GM12892 (cell line): ENCODE measurements at regions not wholly inside any gene's neighbourhood (a gene's known extent, or its start where the extent isn't known, plus 50 kb on each side); places are given as distances from the start of the nearest gene placed in this dataset.

Experiments
- DNase-seq: peaks from one replicate; pipeline ENCODE4 v3.0.0; 2011; ENCODE audit not compliant: insufficient read length
- FAIRE-seq: peaks from 2 replicates; lab custom pipeline; 2011; peaks lifted over from hg19 to GRCh38; lab: Jason Lieb, UNC
- POLR2A ChIP-seq: IDR thresholded peaks from 2 replicates; pipeline ENCODE4 v1.6.1; 2011; ENCODE audit warnings: low read depth, low read length, control low read depth
- POLR2AphosphoS5 ChIP-seq: IDR thresholded peaks from 2 replicates; pipeline ENCODE4 v1.6.1; 2011; ENCODE audit warnings: low read depth, low read length, control low read depth
- TAF1 ChIP-seq: IDR thresholded peaks from 2 replicates; pipeline ENCODE4 v1.6.1; 2011; ENCODE audit warnings: low read depth, mild to moderate bottlenecking, control low read depth, low read length, borderline replicate concordance

GRCh38 chr6:87902383-87902782, 145.3 kb upstream of the SPACA1 start:
- no peak for TF ChIP-seq POLR2A
- no peak for TF ChIP-seq TAF1
- no peak for TF ChIP-seq POLR2AphosphoS5
- FAIRE-seq = peak; percentile 76
- DNase-seq = no peak

- FAIRE-seq (peak; percentile 14), DNase-seq (no peak)
- TF ChIP-seq POLR2AphosphoS5 = no peak
- TF ChIP-seq TAF1 = no peak
- no peak for TF ChIP-seq POLR2A
Observed at GRCh38 chr6:87901613-87902012, 146.0 kb upstream of the SPACA1 start.

GRCh38 chr6:87900160-87900698, 147.4 kb upstream of the SPACA1 start:
- no peak for TF ChIP-seq POLR2AphosphoS5
- no peak for TF ChIP-seq TAF1
- TF ChIP-seq POLR2A = no peak
- DNase-seq (no peak), FAIRE-seq (no peak)

DNA sequence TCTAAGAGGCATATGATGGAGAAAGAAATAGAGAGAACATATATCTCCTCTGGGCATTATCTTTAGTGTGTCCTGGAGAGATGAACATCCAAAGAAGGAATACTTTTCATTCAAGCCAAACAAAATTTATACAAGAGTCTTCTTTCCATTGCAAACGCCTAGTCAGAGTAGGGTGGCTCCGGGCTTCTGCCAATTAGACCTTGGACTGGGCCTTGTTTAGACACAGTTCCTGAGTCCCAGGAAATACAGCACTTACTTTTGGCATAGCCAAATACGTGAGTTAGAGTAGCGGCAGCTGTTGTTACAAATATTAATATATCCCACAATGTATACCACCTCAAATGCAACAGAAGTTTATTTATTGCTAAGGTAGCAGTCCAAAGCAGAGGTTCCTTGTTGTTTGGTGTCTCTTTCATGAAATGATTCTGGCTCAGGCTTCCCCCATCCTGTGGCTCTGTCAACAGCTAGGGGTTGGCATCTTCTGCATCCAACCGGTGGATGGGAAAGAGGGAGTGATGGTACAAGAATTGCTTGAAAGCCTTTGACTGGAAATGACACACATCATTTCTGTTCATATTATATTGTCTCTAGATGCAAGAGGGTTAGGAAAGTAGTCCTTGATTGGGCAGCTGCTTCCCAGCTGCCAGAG, 148.0 kb upstream of the SPACA1 start:
- no peak for TF ChIP-seq TAF1
- TF ChIP-seq POLR2A = no peak
- TF ChIP-seq POLR2AphosphoS5 = no peak
- DNase-seq = no peak
- no peak for FAIRE-seq

GRCh38 chr6:87897663-87898062, 150.0 kb upstream of the SPACA1 start:
- TF ChIP-seq POLR2A (no peak), POLR2AphosphoS5 (no peak), TAF1 (no peak)
- no peak for DNase-seq
- no peak for FAIRE-seq

DNA sequence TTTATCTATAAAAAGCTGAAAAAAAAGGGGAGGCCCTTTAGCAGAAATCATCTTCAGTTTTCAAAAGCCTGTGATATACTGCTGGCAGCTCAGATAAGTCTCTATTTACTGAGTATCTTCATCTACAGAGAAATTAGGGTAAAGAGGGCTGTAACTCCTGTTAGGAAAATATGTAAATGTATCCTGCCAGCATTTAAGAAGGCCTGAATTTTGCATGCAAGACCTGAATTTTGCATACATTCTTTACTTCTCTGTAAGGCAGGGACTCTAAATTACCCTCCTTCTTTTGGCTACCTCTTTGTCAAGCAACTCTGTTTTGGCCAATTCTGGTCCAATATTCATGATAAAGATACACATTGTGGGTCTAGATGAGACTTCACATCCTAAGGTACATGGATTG, 150.6 kb upstream of the SPACA1 start:
- no peak for TF ChIP-seq POLR2A
- no peak for TF ChIP-seq TAF1
- no peak for TF ChIP-seq POLR2AphosphoS5
- DNase-seq (no peak), FAIRE-seq (no peak)

DNA sequence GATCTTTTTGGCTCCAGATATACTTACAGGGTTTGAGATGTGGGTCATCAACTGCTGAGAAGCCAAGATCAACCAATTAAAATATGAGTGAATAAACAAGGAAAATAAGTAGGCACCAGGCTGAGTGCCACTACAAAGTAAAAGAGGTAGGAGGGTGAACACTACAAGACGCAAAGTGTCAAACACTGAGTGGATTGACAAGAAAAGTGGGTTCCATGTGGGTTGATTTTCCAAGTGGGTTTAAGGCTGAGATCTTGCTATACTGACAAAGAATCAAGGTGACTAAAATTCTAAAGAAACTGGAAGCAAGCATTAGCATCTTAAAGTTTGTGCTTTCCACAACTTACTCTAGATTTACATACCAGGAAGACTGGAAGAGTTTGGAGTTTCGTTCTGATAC, 160.4 kb upstream of the SPACA1 start:
- FAIRE-seq (no peak), DNase-seq (no peak)
- no peak for TF ChIP-seq TAF1
- TF ChIP-seq POLR2A = no peak
- no peak for TF ChIP-seq POLR2AphosphoS5

DNA sequence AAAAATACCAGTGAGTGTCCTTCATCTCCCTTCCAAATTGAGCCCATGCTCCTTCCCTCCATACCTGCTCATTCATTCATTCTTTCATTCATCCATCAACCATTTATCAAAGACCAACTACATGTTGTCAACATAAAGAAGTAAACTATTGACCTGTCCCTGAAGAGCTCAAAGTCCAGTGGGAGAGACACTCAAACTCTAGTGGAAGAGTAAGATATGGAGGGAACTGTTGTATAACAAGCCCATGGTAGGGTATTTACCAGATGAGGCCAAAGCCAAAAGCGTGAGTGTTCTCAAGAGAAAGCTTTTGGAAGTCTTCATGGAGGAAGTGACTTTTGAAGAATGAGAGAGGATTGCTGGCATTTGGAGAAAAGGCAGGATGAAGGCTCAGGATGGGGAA, 163.4 kb upstream of the SPACA1 start:
- DNase-seq (no peak), FAIRE-seq (peak; percentile 24)
- TF ChIP-seq POLR2AphosphoS5 = no peak

DNA sequence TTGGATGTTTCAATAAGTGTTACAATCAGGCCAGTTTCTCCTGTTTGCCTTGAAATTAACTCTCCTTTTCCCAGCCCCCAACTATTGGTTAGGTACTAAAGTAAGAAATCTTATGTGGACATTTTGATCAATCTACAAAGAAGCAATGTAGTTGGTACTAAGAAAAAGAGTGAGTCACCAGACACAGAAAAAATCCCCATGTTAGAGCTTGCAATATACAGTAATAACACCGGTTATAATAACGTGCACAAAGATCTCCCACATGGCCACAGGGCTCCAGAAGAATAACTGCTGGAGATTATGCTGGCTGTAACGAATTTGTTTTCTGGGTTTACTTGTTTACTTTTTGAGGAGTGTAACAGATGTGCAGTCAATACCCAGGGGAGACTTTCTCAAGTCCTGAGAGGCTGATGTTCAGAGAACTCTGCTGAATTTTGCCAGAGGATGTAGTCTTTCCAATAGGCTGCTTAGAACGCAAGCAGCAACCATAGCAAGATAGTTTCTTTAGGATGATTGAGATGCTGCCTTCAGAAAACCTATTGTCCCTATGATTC, 166.2 kb upstream of the SPACA1 start:
- peak; percentile 30 for FAIRE-seq
- DNase-seq = no peak
- no peak for TF ChIP-seq POLR2AphosphoS5
- no peak for TF ChIP-seq POLR2A
- no peak for TF ChIP-seq TAF1

DNA sequence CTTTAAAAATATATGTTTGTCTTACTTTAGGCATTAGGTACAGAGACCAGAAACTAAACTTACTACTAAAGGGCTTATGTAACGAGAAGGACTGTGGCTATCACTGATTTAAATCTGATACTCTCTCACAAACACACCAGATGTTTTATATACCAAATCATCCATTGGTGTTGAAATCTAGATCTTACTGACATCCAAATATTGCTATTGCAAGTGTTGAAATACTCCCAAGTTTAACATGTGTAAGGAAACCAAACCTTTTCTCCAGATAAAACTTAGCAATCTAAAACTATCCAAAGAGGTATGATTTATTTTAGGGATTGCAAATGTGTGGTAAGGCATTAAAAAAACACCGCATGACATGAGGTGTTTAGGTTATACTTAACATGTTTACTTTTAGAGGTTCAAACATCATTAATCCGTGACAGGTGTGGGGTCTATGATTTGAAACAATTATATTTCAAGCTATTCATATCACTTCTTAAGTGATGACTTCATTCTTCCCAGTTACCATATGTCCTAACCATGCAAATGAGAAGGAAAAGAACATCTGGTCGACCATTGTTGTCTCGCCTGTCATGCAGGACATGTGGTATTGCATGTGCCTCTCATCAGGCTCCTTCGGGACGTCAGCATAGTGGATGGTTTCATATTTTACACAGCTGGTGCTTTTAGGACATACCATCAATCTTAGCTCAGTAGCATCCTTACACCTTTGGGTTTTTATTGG, 168.3 kb upstream of the SPACA1 start:
- FAIRE-seq (peak; percentile 80), DNase-seq (no peak)
- TF ChIP-seq TAF1 = no peak
- TF ChIP-seq POLR2A = no peak
- TF ChIP-seq POLR2AphosphoS5 = no peak

GRCh38 chr6:87875781-87876180, 171.9 kb upstream of the SPACA1 start:
- DNase-seq (no peak), FAIRE-seq (peak; percentile 48)
- TF ChIP-seq TAF1 = no peak
- TF ChIP-seq POLR2A = no peak
- TF ChIP-seq POLR2AphosphoS5 = no peak
